Panc1 (cell line): ENCODE measurements at regions not wholly inside any gene's neighbourhood (a gene's known extent, or its start where the extent isn't known, plus 50 kb on each side); places are given as distances from the start of the nearest gene placed in this dataset.

Experiments
- ATAC-seq: fragments of 200-7000 bp; cut with Tn5 transposase; 2 replicates; pipeline ENCODE4 v1.9.1; 2020; ENCODE audit warnings: mild to moderate bottlenecking, moderate library complexity
- BruUV-seq: library from RNA; stranded (reverse); fragments of 400-500 nt; replicated peaks from 2 replicates; lab custom pipeline; 2021; lab: Mats Ljungman, UMichigan
- CTCF ChIA-PET: fragments of 300-600 bp; sonication (Branson Sonifier 250); formaldehyde crosslinking; loops from one replicate; lab custom pipeline; 2022; ENCODE audit warnings: antibody characterized with exemption; lab: Charles Lee
- POLR2A ChIA-PET: fragments of 300-600 bp; sonication (Branson Sonifier 250); formaldehyde crosslinking; loops from one replicate; lab custom pipeline; 2022; ENCODE audit warnings: antibody characterized with exemption; lab: Charles Lee
- DNase-seq: peaks from one replicate; pipeline ENCODE4 v3.0.0-alpha.2; 2010; ENCODE audit warnings: low read depth, low spot score
- H3K27ac ChIP-seq: 2 replicates; pipeline ENCODE4 v1.5.1; 2011; ENCODE audit warnings: mild to moderate bottlenecking, low read length, inconsistent platforms
- H3K27me3 ChIP-seq: fragments of 200-500 bp; sonication (Bioruptor generic); 2 replicates; pipeline ENCODE4 v1.6.0; 2014; ENCODE audit warnings: low read length, inconsistent platforms; ENCODE audit not compliant: control insufficient read depth, insufficient read depth
- H3K36me3 ChIP-seq: fragments of 200-500 bp; sonication (Bioruptor generic); 2 replicates; pipeline ENCODE4 v1.5.1; 2014; ENCODE audit warnings: inconsistent platforms, mild to moderate bottlenecking, low read length, moderate library complexity; ENCODE audit not compliant: control insufficient read depth, insufficient read depth
- H3K4me1 ChIP-seq: 2 replicates; pipeline ENCODE4 v1.5.1; 2011; ENCODE audit warnings: inconsistent platforms, mild to moderate bottlenecking, low read length, moderate library complexity; ENCODE audit not compliant: control insufficient read depth, insufficient read depth
- H3K4me3 ChIP-seq, 2 experiments: 2 replicates each; pipeline ENCODE4 v1.5.1; 2011 to 2012; ENCODE audit warnings: low read depth in 2 of 2, low read length in 2 of 2, mild to moderate bottlenecking in 2 of 2, inconsistent platforms in 1 of 2, moderate library complexity in 1 of 2
- H3K9me3 ChIP-seq: fragments of 200-500 bp; sonication (Bioruptor generic); 2 replicates; pipeline ENCODE4 v1.5.1; 2014; ENCODE audit warnings: low read depth, mild to moderate bottlenecking, inconsistent platforms, low read length, moderate library complexity; ENCODE audit not compliant: control insufficient read depth, insufficient read depth
- CTCF ChIP-seq: fragments of 450-650 bp; IDR thresholded peaks from 2 replicates; pipeline ENCODE4 v1.5.1; 2017; ENCODE audit warnings: mild to moderate bottlenecking
- POLR2AphosphoS5 ChIP-seq: IDR thresholded peaks from 2 replicates; pipeline ENCODE4 v1.6.1; 2012; ENCODE audit warnings: mild to moderate bottlenecking, low read depth, low read length, moderate library complexity
- REST ChIP-seq, 2 experiments: IDR thresholded peaks; 2 replicates each; pipeline ENCODE4 v1.6.1; 2011 to 2012; ENCODE audit warnings: low read depth in 2 of 2, control low read depth in 1 of 2, low read length in 1 of 2, mild to moderate bottlenecking in 1 of 2, moderate library complexity in 1 of 2; ENCODE audit not compliant: insufficient read depth in 1 of 2
- SIN3A ChIP-seq: IDR thresholded peaks from 2 replicates; pipeline ENCODE4 v1.6.1; 2012; ENCODE audit warnings: low read depth, mild to moderate bottlenecking, low read length, moderate library complexity, borderline replicate concordance; ENCODE audit not compliant: insufficient read depth
- TCF7L2 ChIP-seq: IDR thresholded peaks from 2 replicates; pipeline ENCODE4 v1.6.1; 2011; ENCODE audit warnings: mild to moderate bottlenecking, low read depth, low read length, inconsistent platforms
- in situ Hi-C: cut with HindIII; loops from 2 replicates; pipeline ENCODE4 v1.10.0; 2016; ENCODE audit warnings: low sequenced_read_pairs, low pct_unique_long_range_greater_than_20kb
- intact Hi-C: fragments of 100-400 bp; cut with micrococcal nuclease; formaldehyde crosslinking; loops from one replicate; pipeline ENCODE4 v1.10.0; 2022; ENCODE audit not compliant: unreplicated experiment

GRCh38 chr14:98548071-98548686, 723.8 kb downstream of the BCL11B start:
- no TSS peak for BruUV-seq
- POLR2A ChIA-PET, result no interaction called here
- Histone ChIP-seq H3K27me3 (no peaks in the 10 kb centered on the region), H3K36me3 (no peaks in the 10 kb centered on the region), H3K4me3 (no peak overlapping the region), H3K9me3 (no peaks in the 10 kb centered on the region), H3K27ac (no peak overlapping the region), H3K4me1 (no peaks in the 10 kb centered on the region)
- ATAC-seq (no peak), DNase-seq (no peak)
- CTCF ChIA-PET, result no interaction called here
- in situ Hi-C loops (no loop called here), intact Hi-C loops (no loop called here)
- TF ChIP-seq POLR2AphosphoS5, result no peak

- no peaks in the 10 kb centered on the region for H3K4me1 ChIP-seq
- intact Hi-C loops (no loop called here), in situ Hi-C loops (no loop called here)
- no peak for TF ChIP-seq POLR2AphosphoS5
- TF ChIP-seq SIN3A, result no peak
- no peak for TF ChIP-seq REST (IDR thresholded peaks at IDR 0.05; ENCODE audit: insufficient read depth in 1 of 2, low read depth in 2 of 2, low read length in 1 of 2)
- TF ChIP-seq CTCF, result no peak
- no peak for TF ChIP-seq TCF7L2
- no peak for DNase-seq
- no peaks in the 10 kb centered on the region for H3K27me3 ChIP-seq
- no peaks in the 10 kb centered on the region for H3K9me3 ChIP-seq
- H3K36me3 ChIP-seq, result no peaks in the 10 kb centered on the region
- POLR2A ChIA-PET, result no interaction called here
- no peak for ATAC-seq
- CTCF ChIA-PET, result no interaction called here
- BruUV-seq, result no TSS peak
- H3K4me3 ChIP-seq, result no peak overlapping the region
- H3K27ac ChIP-seq, result no peak overlapping the region
Observed at GRCh38 chr14:98551028-98551427, 721.0 kb downstream of the BCL11B start.

- in situ Hi-C loops, result no loop called here
- no peak for TF ChIP-seq POLR2AphosphoS5
- no peak for TF ChIP-seq CTCF
- TF ChIP-seq REST (IDR thresholded peaks at IDR 0.05; ENCODE audit: insufficient read depth in 1 of 2, low read depth in 2 of 2, low read length in 1 of 2), result no peak
- TF ChIP-seq TCF7L2, result no peak
- TF ChIP-seq SIN3A, result no peak
- no peaks in the 10 kb centered on the region for H3K36me3 ChIP-seq
- CTCF ChIA-PET, result no interaction called here
- no peak for ATAC-seq
- H3K27ac ChIP-seq, result no peak overlapping the region
- H3K27me3 ChIP-seq, result no peaks in the 10 kb centered on the region
- intact Hi-C loops, result no loop called here
- no TSS peak for BruUV-seq
- no peaks in the 10 kb centered on the region for H3K9me3 ChIP-seq
- no peaks in the 10 kb centered on the region for H3K4me1 ChIP-seq
- POLR2A ChIA-PET, result no interaction called here
- H3K4me3 ChIP-seq, result no peak overlapping the region
- DNase-seq, result no peak
Observed at GRCh38 chr14:98555440-98555839, 716.6 kb downstream of the BCL11B start.
